ENCODE measurements at regions not wholly inside any gene's neighbourhood (a gene's known extent, or its start where the extent isn't known, plus 50 kb on each side); places are given as distances from the start of the nearest gene placed in this dataset.

- TF ChIP-seq HNF1A (IDR thresholded peaks at IDR 0.05; ENCODE audit: low read depth), result no peak
- peak; percentile 84 for TF ChIP-seq HNF1A (CRISPR knock-in tag; IDR thresholded peaks at IDR 0.05; ENCODE audit: borderline replicate concordance)
- no peak for TF ChIP-seq ZKSCAN1 (IDR thresholded peaks at IDR 0.05; ENCODE audit: low read length)
- TF ChIP-seq ZKSCAN5 (CRISPR knock-in tag; IDR thresholded peaks at IDR 0.05), result 0 out of 2 replicates have a peak, but pooled peaks have one; percentile 31
- TF ChIP-seq ZBTB44 (CRISPR knock-in tag; IDR thresholded peaks at IDR 0.05), result no peak
- no peak for TF ChIP-seq TRAFD1 (CRISPR knock-in tag; IDR thresholded peaks at IDR 0.05; ENCODE audit: borderline replicate concordance)
- TF ChIP-seq ZNF232 (CRISPR knock-in tag; IDR thresholded peaks at IDR 0.05; ENCODE audit: borderline replicate concordance), result no peak
- no peak for TF ChIP-seq ZNF547 (CRISPR knock-in tag; IDR thresholded peaks at IDR 0.05)
- TF ChIP-seq TGIF2 (CRISPR knock-in tag; IDR thresholded peaks at IDR 0.05), result peak; percentile 55; the same call in 1 of the 2 replicates
- no peak for TF ChIP-seq TP53 (CRISPR knock-in tag; conservative IDR thresholded peaks at IDR 0.05)
- TF ChIP-seq GZF1 (CRISPR knock-in tag; IDR thresholded peaks at IDR 0.05), result 0 out of 2 replicates have a peak, but pooled peaks have one; percentile 54
- no peak for TF ChIP-seq ZNF350 (CRISPR knock-in tag; IDR thresholded peaks at IDR 0.05; ENCODE audit: borderline replicate concordance, low read depth)
- peak; percentile 36; the same call in 1 of the 2 replicates for TF ChIP-seq THRA (CRISPR knock-in tag; IDR thresholded peaks at IDR 0.05; ENCODE audit: borderline replicate concordance)
- TF ChIP-seq, protein P1, sequence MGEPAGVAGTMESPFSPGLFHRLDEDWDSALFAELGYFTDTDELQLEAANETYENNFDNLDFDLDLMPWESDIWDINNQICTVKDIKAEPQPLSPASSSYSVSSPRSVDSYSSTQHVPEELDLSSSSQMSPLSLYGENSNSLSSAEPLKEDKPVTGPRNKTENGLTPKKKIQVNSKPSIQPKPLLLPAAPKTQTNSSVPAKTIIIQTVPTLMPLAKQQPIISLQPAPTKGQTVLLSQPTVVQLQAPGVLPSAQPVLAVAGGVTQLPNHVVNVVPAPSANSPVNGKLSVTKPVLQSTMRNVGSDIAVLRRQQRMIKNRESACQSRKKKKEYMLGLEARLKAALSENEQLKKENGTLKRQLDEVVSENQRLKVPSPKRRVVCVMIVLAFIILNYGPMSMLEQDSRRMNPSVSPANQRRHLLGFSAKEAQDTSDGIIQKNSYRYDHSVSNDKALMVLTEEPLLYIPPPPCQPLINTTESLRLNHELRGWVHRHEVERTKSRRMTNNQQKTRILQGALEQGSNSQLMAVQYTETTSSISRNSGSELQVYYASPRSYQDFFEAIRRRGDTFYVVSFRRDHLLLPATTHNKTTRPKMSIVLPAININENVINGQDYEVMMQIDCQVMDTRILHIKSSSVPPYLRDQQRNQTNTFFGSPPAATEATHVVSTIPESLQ (CRISPR knock-in tag; conservative IDR thresholded peaks at IDR 0.05), result no peak
- TF ChIP-seq ELF3 (CRISPR knock-in tag; IDR thresholded peaks at IDR 0.05), result peak; percentile 55; the same call in 1 of the 2 replicates
- 0 out of 2 replicates have a peak, but pooled peaks have one; percentile 37 for TF ChIP-seq HNRNPUL1 (IDR thresholded peaks at IDR 0.05; ENCODE audit: low read depth, low read length)
- TF ChIP-seq KDM1A (CRISPR knock-in tag; IDR thresholded peaks at IDR 0.05), result no peak
Observed at GRCh38 chr20:22425344-22426295, 158.8 kb downstream of the FOXA2 start (continued).

Data from HepG2 (cell line).